H7 (cell line): ENCODE measurements at regions not wholly inside any gene's neighbourhood (a gene's known extent, or its start where the extent isn't known, plus 50 kb on each side); places are given as distances from the start of the nearest gene placed in this dataset.

Experiments used
- DNase-seq: peaks from one replicate; pipeline ENCODE4 v3.0.0; 2012
- H3K27me3 ChIP-seq: 2 replicates; pipeline ENCODE4 v1.6.0; 2011; ENCODE audit warnings: mild to moderate bottlenecking, low read length; ENCODE audit not compliant: control insufficient read depth, insufficient read depth
- H3K36me3 ChIP-seq: replicated peaks from 2 replicates; pipeline ENCODE4 v1.5.1; 2011; ENCODE audit warnings: low read length; ENCODE audit not compliant: control insufficient read depth, insufficient read depth
- H3K4me3 ChIP-seq: 2 replicates; pipeline ENCODE4 v1.5.1; 2011; ENCODE audit warnings: low read depth, mild to moderate bottlenecking, control low read depth, low read length, moderate library complexity; ENCODE audit not compliant: insufficient read depth

GRCh38 chr14:100674897-100675619, 51.6 kb upstream of the DLK1 start:
- Histone ChIP-seq H3K36me3 (no peaks in the 10 kb centered on the region), H3K4me3 (no peak overlapping the region), H3K27me3 (0 out of 2 replicates have a peak, but pooled peaks cover 5% of the 10 kb centered on the region)
- no peak for DNase-seq

- 0 out of 2 replicates have a peak, but pooled peaks cover 5% of the 10 kb centered on the region for H3K27me3 ChIP-seq
- H3K36me3 ChIP-seq: no peaks in the 10 kb centered on the region
- no peak overlapping the region for H3K4me3 ChIP-seq
- DNase-seq: no peak
Measured at GRCh38 chr14:100675699-100676684, 50.7 kb upstream of the DLK1 start.
